ENCODE measurements at regions not wholly inside any gene's neighbourhood (a gene's known extent, or its start where the extent isn't known, plus 50 kb on each side); places are given as distances from the start of the nearest gene placed in this dataset.

GRCh38 chrX:122154019-122154418 lies 1030.1 kb upstream of the GRIA3 start:
- peaks cover 45% of the 10 kb centered on the region for H3K9me3 Mint-ChIP-seq
- H3K4me3 Mint-ChIP-seq: no peak overlapping the region
- H3K36me3 Mint-ChIP-seq: no peaks in the 10 kb centered on the region
- DNase-seq (ENCODE audit: low spot score in 2 of 2, unreplicated experiment in 2 of 2): no peak
- H3K27ac Mint-ChIP-seq: no peak overlapping the region
- no peaks in the 10 kb centered on the region for H3K4me1 Mint-ChIP-seq
- H3K27me3 Mint-ChIP-seq (ENCODE audit: low read depth): no peaks in the 10 kb centered on the region
- TF ChIP-seq, protein P1, sequence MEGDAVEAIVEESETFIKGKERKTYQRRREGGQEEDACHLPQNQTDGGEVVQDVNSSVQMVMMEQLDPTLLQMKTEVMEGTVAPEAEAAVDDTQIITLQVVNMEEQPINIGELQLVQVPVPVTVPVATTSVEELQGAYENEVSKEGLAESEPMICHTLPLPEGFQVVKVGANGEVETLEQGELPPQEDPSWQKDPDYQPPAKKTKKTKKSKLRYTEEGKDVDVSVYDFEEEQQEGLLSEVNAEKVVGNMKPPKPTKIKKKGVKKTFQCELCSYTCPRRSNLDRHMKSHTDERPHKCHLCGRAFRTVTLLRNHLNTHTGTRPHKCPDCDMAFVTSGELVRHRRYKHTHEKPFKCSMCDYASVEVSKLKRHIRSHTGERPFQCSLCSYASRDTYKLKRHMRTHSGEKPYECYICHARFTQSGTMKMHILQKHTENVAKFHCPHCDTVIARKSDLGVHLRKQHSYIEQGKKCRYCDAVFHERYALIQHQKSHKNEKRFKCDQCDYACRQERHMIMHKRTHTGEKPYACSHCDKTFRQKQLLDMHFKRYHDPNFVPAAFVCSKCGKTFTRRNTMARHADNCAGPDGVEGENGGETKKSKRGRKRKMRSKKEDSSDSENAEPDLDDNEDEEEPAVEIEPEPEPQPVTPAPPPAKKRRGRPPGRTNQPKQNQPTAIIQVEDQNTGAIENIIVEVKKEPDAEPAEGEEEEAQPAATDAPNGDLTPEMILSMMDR (IDR thresholded peaks at IDR 0.05; ENCODE audit: unreplicated experiment): no peak

- TF ChIP-seq, protein P1 (IDR thresholded peaks at IDR 0.05; ENCODE audit: unreplicated experiment): no peak
- no peak for DNase-seq (ENCODE audit: low spot score in 2 of 2, unreplicated experiment in 2 of 2)
- H3K27ac Mint-ChIP-seq: no peak overlapping the region
- no peaks in the 10 kb centered on the region for H3K4me1 Mint-ChIP-seq
- no peak overlapping the region for H3K4me3 Mint-ChIP-seq
- no peaks in the 10 kb centered on the region for H3K27me3 Mint-ChIP-seq (ENCODE audit: low read depth)
- H3K9me3 Mint-ChIP-seq: peaks cover 41% of the 10 kb centered on the region
- no peaks in the 10 kb centered on the region for H3K36me3 Mint-ChIP-seq
These were observed 1015.8 kb upstream of the GRIA3 start for GRCh38 chrX:122168241-122168640.

GRCh38 chrX:122184791-122185190 lies 999.3 kb upstream of the GRIA3 start:
- no peaks in the 10 kb centered on the region for H3K4me1 Mint-ChIP-seq
- DNase-seq (ENCODE audit: low spot score in 2 of 2, unreplicated experiment in 2 of 2): no peak
- H3K36me3 Mint-ChIP-seq: no peaks in the 10 kb centered on the region
- TF ChIP-seq, protein P1 (IDR thresholded peaks at IDR 0.05; ENCODE audit: unreplicated experiment): no peak
- no peak overlapping the region for H3K4me3 Mint-ChIP-seq
- H3K27ac Mint-ChIP-seq: no peak overlapping the region
- H3K27me3 Mint-ChIP-seq (ENCODE audit: low read depth): no peaks in the 10 kb centered on the region
- H3K9me3 Mint-ChIP-seq: peaks cover 45% of the 10 kb centered on the region

- no peaks in the 10 kb centered on the region for H3K36me3 Mint-ChIP-seq
- H3K27ac Mint-ChIP-seq: no peak overlapping the region
- TF ChIP-seq, protein P1 (IDR thresholded peaks at IDR 0.05; ENCODE audit: unreplicated experiment): no peak
- H3K27me3 Mint-ChIP-seq (ENCODE audit: low read depth): no peaks in the 10 kb centered on the region
- no peak for DNase-seq (ENCODE audit: low spot score in 2 of 2, unreplicated experiment in 2 of 2)
- H3K4me3 Mint-ChIP-seq: no peak overlapping the region
- peaks cover 59% of the 10 kb centered on the region for H3K9me3 Mint-ChIP-seq
- no peaks in the 10 kb centered on the region for H3K4me1 Mint-ChIP-seq
These were observed 996.9 kb upstream of the GRIA3 start for GRCh38 chrX:122187069-122187713.

DNA sequence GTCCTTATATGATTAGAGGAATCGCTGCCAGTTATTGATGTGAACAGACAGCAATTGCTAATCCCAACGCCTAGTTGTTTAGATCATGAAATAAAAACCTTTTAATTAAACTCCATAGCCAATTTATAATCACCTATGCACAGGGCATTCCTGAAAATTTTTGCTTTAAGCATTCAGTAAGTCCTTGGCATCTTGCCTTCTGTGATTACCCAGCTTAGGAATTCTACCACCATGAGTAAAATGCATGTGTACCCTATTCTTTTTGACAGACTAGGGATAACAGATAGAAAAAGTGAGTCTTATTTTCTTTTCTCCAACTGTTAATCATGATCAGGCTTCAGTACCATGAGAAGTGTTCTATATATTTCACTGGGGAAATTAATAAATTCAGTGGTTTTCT lies 995.3 kb upstream of the GRIA3 start:
- TF ChIP-seq, protein P1 (IDR thresholded peaks at IDR 0.05; ENCODE audit: unreplicated experiment): no peak
- H3K27me3 Mint-ChIP-seq (ENCODE audit: low read depth): no peaks in the 10 kb centered on the region
- H3K27ac Mint-ChIP-seq: no peak overlapping the region
- no peaks in the 10 kb centered on the region for H3K36me3 Mint-ChIP-seq
- DNase-seq (ENCODE audit: low spot score in 2 of 2, unreplicated experiment in 2 of 2): no peak
- no peaks in the 10 kb centered on the region for H3K4me1 Mint-ChIP-seq
- no peak overlapping the region for H3K4me3 Mint-ChIP-seq
- H3K9me3 Mint-ChIP-seq: peaks cover 55% of the 10 kb centered on the region

DNA sequence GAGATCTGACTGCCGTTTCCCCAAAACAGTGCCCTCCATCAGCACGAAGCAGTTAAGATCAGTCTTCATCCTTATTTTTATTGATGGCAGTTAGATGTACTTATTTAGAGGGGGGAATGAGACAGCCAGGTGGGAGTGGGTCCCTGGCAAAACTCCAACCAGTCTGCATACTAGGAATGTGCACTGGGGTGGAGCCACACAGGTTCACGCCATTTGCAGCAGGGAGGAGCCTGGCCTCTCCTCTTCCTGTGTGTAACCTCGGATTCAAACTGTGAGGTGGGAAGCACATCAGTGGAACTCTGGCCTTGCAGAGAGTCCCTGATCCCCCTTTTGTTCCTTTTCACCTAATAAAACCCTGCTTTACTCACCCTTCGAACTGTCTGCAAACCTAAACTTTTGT lies 987.7 kb upstream of the GRIA3 start:
- Mint-ChIP-seq H3K36me3 (no peaks in the 10 kb centered on the region), H3K9me3 (peaks cover 51% of the 10 kb centered on the region), H3K4me3 (no peak overlapping the region), H3K27me3 (ENCODE audit: low read depth) (no peaks in the 10 kb centered on the region), H3K27ac (no peak overlapping the region), H3K4me1 (no peaks in the 10 kb centered on the region)
- TF ChIP-seq, protein P1 (IDR thresholded peaks at IDR 0.05; ENCODE audit: unreplicated experiment): no peak
- no peak for DNase-seq (ENCODE audit: low spot score in 2 of 2, unreplicated experiment in 2 of 2)

Data from mesothelial cell of epicardium (in vitro differentiated cells).